ENCODE measurements at regions not wholly inside any gene's neighbourhood (a gene's known extent, or its start where the extent isn't known, plus 50 kb on each side); places are given as distances from the start of the nearest gene placed in this dataset.

DNA sequence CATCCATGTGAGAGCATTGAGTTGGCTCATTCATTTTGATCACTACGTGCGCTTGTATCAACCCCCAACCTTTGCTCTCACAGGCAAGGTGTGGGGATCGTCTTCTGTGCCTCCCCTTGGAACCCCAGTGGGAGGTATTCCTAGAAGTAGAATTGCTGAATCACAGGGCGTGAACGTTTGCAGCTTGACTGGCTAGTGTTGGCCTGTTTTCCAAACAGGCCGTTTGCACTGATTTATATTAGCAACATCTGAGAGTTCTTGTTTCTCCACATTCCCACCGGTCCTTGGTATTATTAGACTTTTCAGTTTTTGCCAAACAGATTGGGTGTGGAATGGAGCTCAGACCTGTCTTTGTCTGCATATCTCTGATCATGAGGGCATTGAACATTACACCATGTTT lies 288.6 kb upstream of the PWP1 start:
- H3K4me3 ChIP-seq (ENCODE audit: control insufficient read depth in 1 of 7, extremely low read depth in 1 of 7, insufficient read depth in 4 of 7, low read depth in 2 of 7, low read length in 6 of 7) = no peak overlapping the region
- peaks cover 0 to 12% (median 9%) of the 10 kb centered on the region in 4 experiments for H3K4me1 ChIP-seq (ENCODE audit: control extremely low read depth in 1 of 4, control insufficient read depth in 4 of 4, insufficient read depth in 4 of 4, low read length in 3 of 4)
- 70% methylated on average over 7 of the region's 7 CpGs for WGBS (ENCODE audit: insufficient coverage)
- POLR2A ChIA-PET = no interaction called here
- CTCF ChIA-PET = no interaction called here
- no peak for DNase-seq
- H3K9me3 ChIP-seq (ENCODE audit: control extremely low read depth in 1 of 5, control insufficient read depth in 4 of 5, insufficient read depth in 2 of 5, low read depth in 1 of 5, low read length in 4 of 5) = no peaks in the 10 kb centered on the region
- H3K36me3 ChIP-seq (ENCODE audit: control insufficient read depth in 4 of 4, insufficient read depth in 4 of 4, low read length in 3 of 4) = no peaks in the 10 kb centered on the region
- H3K27me3 ChIP-seq (replicated peaks in 2 of 5; ENCODE audit: control insufficient read depth in 4 of 5, insufficient read depth in 5 of 5, low read length in 4 of 5) = no peaks in the 10 kb centered on the region
- no peak overlapping the region for H3K27ac ChIP-seq (ENCODE audit: insufficient read depth in 1 of 2, low read depth in 1 of 2, low read length in 2 of 2, poor library complexity in 1 of 2, severe bottlenecking in 2 of 2)

GRCh38 chr12:107397890-107398500 lies 287.6 kb upstream of the PWP1 start:
- Histone ChIP-seq H3K27me3 (replicated peaks in 2 of 5; ENCODE audit: control insufficient read depth in 4 of 5, insufficient read depth in 5 of 5, low read length in 4 of 5) (no peaks in the 10 kb centered on the region), H3K4me1 (ENCODE audit: control extremely low read depth in 1 of 4, control insufficient read depth in 4 of 4, insufficient read depth in 4 of 4, low read length in 3 of 4) (peaks cover 0 to 12% (median 9%) of the 10 kb centered on the region in 4 experiments), H3K36me3 (ENCODE audit: control insufficient read depth in 4 of 4, insufficient read depth in 4 of 4, low read length in 3 of 4) (no peaks in the 10 kb centered on the region), H3K9me3 (ENCODE audit: control extremely low read depth in 1 of 5, control insufficient read depth in 4 of 5, insufficient read depth in 2 of 5, low read depth in 1 of 5, low read length in 4 of 5) (no peaks in the 10 kb centered on the region), H3K4me3 (ENCODE audit: control insufficient read depth in 1 of 7, extremely low read depth in 1 of 7, insufficient read depth in 4 of 7, low read depth in 2 of 7, low read length in 6 of 7) (no peak overlapping the region), H3K27ac (ENCODE audit: insufficient read depth in 1 of 2, low read depth in 1 of 2, low read length in 2 of 2, poor library complexity in 1 of 2, severe bottlenecking in 2 of 2) (no peak overlapping the region)
- ChIA-PET POLR2A (interaction anchor here (0.9 kb wide), 1 partner anchor 195 kb away, joined by 3 read pairs; no protein-coding TSS in a partner anchor), CTCF (interaction anchor here (1.2 to 2.1 kb wide), 5 partner anchors 8 to 268 kb away, joined by 3 to 7 read pairs (median 6); no protein-coding TSS in a partner anchor)
- peak in 1 of 3 donors; percentile 15 for DNase-seq
- WGBS (ENCODE audit: insufficient coverage) = 81% methylated on average over 8 of the region's 11 CpGs

- no peaks in the 10 kb centered on the region for H3K27me3 ChIP-seq (replicated peaks in 2 of 5; ENCODE audit: control insufficient read depth in 4 of 5, insufficient read depth in 5 of 5, low read length in 4 of 5)
- POLR2A ChIA-PET = no interaction called here
- no peak overlapping the region for H3K27ac ChIP-seq (ENCODE audit: insufficient read depth in 1 of 2, low read depth in 1 of 2, low read length in 2 of 2, poor library complexity in 1 of 2, severe bottlenecking in 2 of 2)
- peaks cover 0 to 12% (median 9%) of the 10 kb centered on the region in 4 experiments for H3K4me1 ChIP-seq (ENCODE audit: control extremely low read depth in 1 of 4, control insufficient read depth in 4 of 4, insufficient read depth in 4 of 4, low read length in 3 of 4)
- H3K36me3 ChIP-seq (ENCODE audit: control insufficient read depth in 4 of 4, insufficient read depth in 4 of 4, low read length in 3 of 4) = no peaks in the 10 kb centered on the region
- no peaks in the 10 kb centered on the region for H3K9me3 ChIP-seq (ENCODE audit: control extremely low read depth in 1 of 5, control insufficient read depth in 4 of 5, insufficient read depth in 2 of 5, low read depth in 1 of 5, low read length in 4 of 5)
- DNase-seq = no peak
- CTCF ChIA-PET = interaction anchor here (1.2 to 2.1 kb wide), 6 partner anchors 9 to 269 kb away, joined by 3 to 7 read pairs (median 6); no protein-coding TSS in a partner anchor
- no peak overlapping the region for H3K4me3 ChIP-seq (ENCODE audit: control insufficient read depth in 1 of 7, extremely low read depth in 1 of 7, insufficient read depth in 4 of 7, low read depth in 2 of 7, low read length in 6 of 7)
- 100% methylated on average over 2 of the region's 5 CpGs for WGBS (ENCODE audit: insufficient coverage)
Observed at GRCh38 chr12:107399046-107399445, 286.6 kb upstream of the PWP1 start.

- Histone ChIP-seq H3K27me3 (replicated peaks in 2 of 5; ENCODE audit: control insufficient read depth in 4 of 5, insufficient read depth in 5 of 5, low read length in 4 of 5) (no peaks in the 10 kb centered on the region), H3K4me1 (ENCODE audit: control extremely low read depth in 1 of 4, control insufficient read depth in 4 of 4, insufficient read depth in 4 of 4, low read length in 3 of 4) (peaks cover 0 to 12% (median 9%) of the 10 kb centered on the region in 4 experiments), H3K27ac (ENCODE audit: insufficient read depth in 1 of 2, low read depth in 1 of 2, low read length in 2 of 2, poor library complexity in 1 of 2, severe bottlenecking in 2 of 2) (no peak overlapping the region), H3K9me3 (ENCODE audit: control extremely low read depth in 1 of 5, control insufficient read depth in 4 of 5, insufficient read depth in 2 of 5, low read depth in 1 of 5, low read length in 4 of 5) (no peaks in the 10 kb centered on the region), H3K36me3 (ENCODE audit: control insufficient read depth in 4 of 4, insufficient read depth in 4 of 4, low read length in 3 of 4) (no peaks in the 10 kb centered on the region), H3K4me3 (ENCODE audit: control insufficient read depth in 1 of 7, extremely low read depth in 1 of 7, insufficient read depth in 4 of 7, low read depth in 2 of 7, low read length in 6 of 7) (peak overlapping the region in 1 of 7 experiments; percentile 39)
- DNase-seq = peak; percentile 50 to 88 (median 84)
- CTCF ChIA-PET = interaction anchor here (0.6 to 11.5 kb wide), 14 partner anchors 10 to 271 kb away, joined by 3 to 162 read pairs (median 4); a partner anchor contains a TSS
- WGBS (ENCODE audit: insufficient coverage) = 47% methylated on average over 10 of the region's 14 CpGs
- POLR2A ChIA-PET = no interaction called here
Observed at GRCh38 chr12:107400686-107401447, 284.7 kb upstream of the PWP1 start.

DNA sequence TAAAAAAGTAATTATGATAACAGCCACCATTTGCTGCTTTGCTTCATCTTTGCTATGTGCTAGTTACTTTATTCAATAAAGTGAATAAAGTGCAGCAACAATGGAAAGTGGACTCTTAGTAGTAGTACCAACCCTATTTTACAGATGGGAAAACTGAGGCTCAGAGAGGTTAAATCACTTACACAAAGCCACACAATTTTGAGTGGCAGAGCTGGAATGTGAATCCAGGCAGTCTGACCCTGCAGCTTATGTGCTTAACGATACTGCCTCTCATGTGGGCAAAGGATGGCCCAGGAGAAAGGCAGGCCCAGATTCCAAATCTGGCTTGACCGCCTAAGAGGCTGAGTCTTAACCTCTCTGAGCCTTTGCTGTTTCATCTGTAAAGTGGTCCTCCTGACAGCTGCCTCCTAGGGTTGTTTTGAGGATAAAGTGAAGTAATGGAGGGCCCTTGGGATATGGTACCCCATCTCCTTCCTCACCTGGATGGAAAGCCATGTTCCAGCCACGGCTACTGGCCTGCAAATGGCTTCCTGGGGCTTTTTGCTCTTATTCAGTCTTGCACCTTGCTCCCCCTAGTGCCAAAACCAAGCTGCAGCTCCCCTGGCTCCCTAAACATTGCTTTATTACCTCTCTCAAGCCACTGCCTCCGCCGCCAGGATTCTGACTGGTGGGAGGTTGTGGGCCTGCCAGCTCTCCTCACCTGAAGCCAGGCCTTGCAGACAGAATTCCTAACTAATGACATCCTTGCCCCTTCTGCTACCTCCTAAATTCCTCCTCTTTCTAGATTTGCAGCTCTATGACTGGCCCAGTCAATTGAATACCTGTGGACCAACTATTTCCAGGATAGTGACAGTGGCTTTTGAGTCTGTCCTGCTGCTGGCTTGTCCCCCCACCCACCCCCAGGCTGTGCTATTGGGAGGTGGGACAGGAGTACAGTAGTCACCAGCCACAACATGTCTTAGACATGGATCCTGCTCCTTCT lies 283.3 kb upstream of the PWP1 start:
- 61% methylated on average over 5 of the region's 5 CpGs for WGBS (ENCODE audit: insufficient coverage)
- POLR2A ChIA-PET = no interaction called here
- CTCF ChIA-PET = interaction anchor here (0.6 to 11.5 kb wide), 28 partner anchors 9 to 272 kb away, joined by 3 to 162 read pairs (median 4); a partner anchor contains a TSS
- DNase-seq = peak; percentile 72 to 79 (median 78)
- no peak overlapping the region for H3K4me3 ChIP-seq (ENCODE audit: control insufficient read depth in 1 of 7, extremely low read depth in 1 of 7, insufficient read depth in 4 of 7, low read depth in 2 of 7, low read length in 6 of 7)
- no peaks in the 10 kb centered on the region for H3K9me3 ChIP-seq (ENCODE audit: control extremely low read depth in 1 of 5, control insufficient read depth in 4 of 5, insufficient read depth in 2 of 5, low read depth in 1 of 5, low read length in 4 of 5)
- no peaks in the 10 kb centered on the region for H3K36me3 ChIP-seq (ENCODE audit: control insufficient read depth in 4 of 4, insufficient read depth in 4 of 4, low read length in 3 of 4)
- no peaks in the 10 kb centered on the region for H3K27me3 ChIP-seq (replicated peaks in 2 of 5; ENCODE audit: control insufficient read depth in 4 of 5, insufficient read depth in 5 of 5, low read length in 4 of 5)
- peaks cover 0 to 12% (median 9%) of the 10 kb centered on the region in 4 experiments for H3K4me1 ChIP-seq (ENCODE audit: control extremely low read depth in 1 of 4, control insufficient read depth in 4 of 4, insufficient read depth in 4 of 4, low read length in 3 of 4)
- H3K27ac ChIP-seq (ENCODE audit: insufficient read depth in 1 of 2, low read depth in 1 of 2, low read length in 2 of 2, poor library complexity in 1 of 2, severe bottlenecking in 2 of 2) = no peak overlapping the region

GRCh38 chr12:107404981-107405380 lies 280.6 kb upstream of the PWP1 start:
- CTCF ChIA-PET = interaction anchor here (1.1 to 11.5 kb wide), 14 partner anchors 11 to 275 kb away, joined by 3 to 162 read pairs (median 4); no protein-coding TSS in a partner anchor
- peaks cover 0 to 12% (median 9%) of the 10 kb centered on the region in 4 experiments for H3K4me1 ChIP-seq (ENCODE audit: control extremely low read depth in 1 of 4, control insufficient read depth in 4 of 4, insufficient read depth in 4 of 4, low read length in 3 of 4)
- DNase-seq = peak; percentile 30 to 36 (median 33)
- WGBS (ENCODE audit: insufficient coverage) = 100% methylated on average over 1 of the region's 4 CpGs
- H3K36me3 ChIP-seq (ENCODE audit: control insufficient read depth in 4 of 4, insufficient read depth in 4 of 4, low read length in 3 of 4) = no peaks in the 10 kb centered on the region
- no peak overlapping the region for H3K27ac ChIP-seq (ENCODE audit: insufficient read depth in 1 of 2, low read depth in 1 of 2, low read length in 2 of 2, poor library complexity in 1 of 2, severe bottlenecking in 2 of 2)
- no peaks in the 10 kb centered on the region for H3K27me3 ChIP-seq (replicated peaks in 2 of 5; ENCODE audit: control insufficient read depth in 4 of 5, insufficient read depth in 5 of 5, low read length in 4 of 5)
- POLR2A ChIA-PET = no interaction called here
- H3K9me3 ChIP-seq (ENCODE audit: control extremely low read depth in 1 of 5, control insufficient read depth in 4 of 5, insufficient read depth in 2 of 5, low read depth in 1 of 5, low read length in 4 of 5) = no peaks in the 10 kb centered on the region
- no peak overlapping the region for H3K4me3 ChIP-seq (ENCODE audit: control insufficient read depth in 1 of 7, extremely low read depth in 1 of 7, insufficient read depth in 4 of 7, low read depth in 2 of 7, low read length in 6 of 7)

Measured in common myeloid progenitor, CD34-positive (primary cell).